ENCODE measurements at regions not wholly inside any gene's neighbourhood (a gene's known extent, or its start where the extent isn't known, plus 50 kb on each side); places are given as distances from the start of the nearest gene placed in this dataset.

DNA sequence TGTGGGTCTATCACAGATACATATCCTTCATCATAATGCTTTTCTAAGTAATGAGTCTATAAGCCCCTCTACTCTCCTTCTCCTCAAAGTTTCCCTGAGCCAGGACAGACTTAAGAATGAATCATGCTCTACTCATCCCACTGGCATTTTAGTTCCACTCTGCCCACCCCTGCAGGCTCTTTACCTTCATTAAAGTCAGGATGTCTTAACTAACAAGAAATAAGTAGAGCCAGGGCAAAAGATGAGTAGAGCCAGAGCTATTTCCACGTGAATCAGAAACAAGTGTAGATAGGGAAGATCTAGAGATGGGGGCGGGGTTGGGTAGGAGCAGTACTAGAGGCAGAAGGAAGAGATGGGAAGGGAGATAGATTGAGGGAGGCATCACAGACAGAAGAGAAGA, 790.5 kb downstream of the RNF144A start:
- POLR2A ChIA-PET: no interaction called here
- intact Hi-C loops (cut with micrococcal nuclease; ENCODE audit: unreplicated experiment): no loop called here
- no peaks in the 10 kb centered on the region for H3K36me3 Mint-ChIP-seq (ENCODE audit: insufficient read depth, unreplicated experiment)

DNA sequence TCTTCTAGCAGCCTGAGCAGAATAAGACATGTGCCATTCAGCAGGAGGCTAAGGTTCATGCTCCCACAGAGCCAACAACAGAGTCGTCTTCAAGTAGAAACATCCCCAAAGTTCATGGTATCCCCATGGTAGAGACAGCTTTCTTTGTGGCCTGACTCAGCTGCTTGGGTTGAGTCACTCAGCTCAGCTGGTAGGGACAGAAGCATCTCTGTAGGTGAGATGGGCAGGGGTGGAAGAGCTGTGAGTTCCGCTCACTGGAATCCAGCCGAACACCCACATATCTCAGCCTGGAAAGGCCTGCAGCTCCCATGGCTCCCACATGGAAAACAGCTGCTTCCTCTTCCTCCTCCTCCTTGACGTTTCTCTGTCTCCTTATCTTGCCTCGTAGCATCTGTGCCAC, 792.7 kb downstream of the RNF144A start:
- POLR2A ChIA-PET: interaction anchor here (0.6 kb wide), 1 partner anchor 1063 kb away, joined by 4 read pairs; no protein-coding TSS in a partner anchor

More for the DNA sequence above, 790.5 kb downstream of the RNF144A start:
- no peaks in the 10 kb centered on the region for H3K36me3 ChIP-seq (ENCODE audit: control insufficient read depth, insufficient read depth, low read length)
- no peaks in the 10 kb centered on the region for H3K4me1 ChIP-seq
- no peak for DNase-seq
- CTCF ChIA-PET: no interaction called here
- no peak overlapping the region for H3K4me3 Mint-ChIP-seq (ENCODE audit: unreplicated experiment)
- no TSS peak for BruUV-seq (replicated peaks)
- H3K9me3 ChIP-seq: no peaks in the 10 kb centered on the region
- no peaks in the 10 kb centered on the region for H3K9me3 Mint-ChIP-seq (ENCODE audit: unreplicated experiment)
- no peak overlapping the region for H3K27ac Mint-ChIP-seq (ENCODE audit: unreplicated experiment)
- H3K4me1 Mint-ChIP-seq (ENCODE audit: low read depth, unreplicated experiment): no peaks in the 10 kb centered on the region
- no peaks in the 10 kb centered on the region for H3K27me3 Mint-ChIP-seq (ENCODE audit: insufficient read depth, unreplicated experiment)
- no peak overlapping the region for H3K4me3 ChIP-seq (ENCODE audit: low read depth, low read length)
- TF ChIP-seq, protein P1, sequence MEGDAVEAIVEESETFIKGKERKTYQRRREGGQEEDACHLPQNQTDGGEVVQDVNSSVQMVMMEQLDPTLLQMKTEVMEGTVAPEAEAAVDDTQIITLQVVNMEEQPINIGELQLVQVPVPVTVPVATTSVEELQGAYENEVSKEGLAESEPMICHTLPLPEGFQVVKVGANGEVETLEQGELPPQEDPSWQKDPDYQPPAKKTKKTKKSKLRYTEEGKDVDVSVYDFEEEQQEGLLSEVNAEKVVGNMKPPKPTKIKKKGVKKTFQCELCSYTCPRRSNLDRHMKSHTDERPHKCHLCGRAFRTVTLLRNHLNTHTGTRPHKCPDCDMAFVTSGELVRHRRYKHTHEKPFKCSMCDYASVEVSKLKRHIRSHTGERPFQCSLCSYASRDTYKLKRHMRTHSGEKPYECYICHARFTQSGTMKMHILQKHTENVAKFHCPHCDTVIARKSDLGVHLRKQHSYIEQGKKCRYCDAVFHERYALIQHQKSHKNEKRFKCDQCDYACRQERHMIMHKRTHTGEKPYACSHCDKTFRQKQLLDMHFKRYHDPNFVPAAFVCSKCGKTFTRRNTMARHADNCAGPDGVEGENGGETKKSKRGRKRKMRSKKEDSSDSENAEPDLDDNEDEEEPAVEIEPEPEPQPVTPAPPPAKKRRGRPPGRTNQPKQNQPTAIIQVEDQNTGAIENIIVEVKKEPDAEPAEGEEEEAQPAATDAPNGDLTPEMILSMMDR (IDR thresholded peaks at IDR 0.05; ENCODE audit: insufficient read depth in 1 of 2, low read depth in 1 of 2, low read length in 1 of 2, severe bottlenecking in 1 of 2, unreplicated experiment in 1 of 2): no peak
- H3K27me3 ChIP-seq (replicated peaks; ENCODE audit: control insufficient read depth, insufficient read depth, low read length): no peaks in the 10 kb centered on the region

DNA sequence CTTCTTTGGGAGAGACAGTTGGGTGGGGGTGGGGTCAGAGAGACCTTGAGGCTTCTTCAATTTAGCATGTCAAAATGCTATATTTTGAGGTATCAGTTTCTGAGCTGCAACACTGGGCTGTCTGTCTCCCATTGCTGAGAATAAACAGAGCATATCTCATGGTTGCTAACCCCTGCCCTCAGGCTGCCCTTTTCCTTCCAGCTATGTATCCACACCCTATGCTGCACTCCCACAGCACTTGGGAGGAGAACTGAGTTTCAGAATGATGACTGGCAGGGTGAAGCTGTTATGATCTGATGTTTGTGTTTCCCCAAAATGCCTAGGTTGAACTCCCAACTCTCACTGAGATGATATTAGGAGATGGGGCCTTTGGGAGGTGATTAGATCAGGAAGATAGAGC, 794.0 kb downstream of the RNF144A start:
- no peaks in the 10 kb centered on the region for H3K36me3 Mint-ChIP-seq (ENCODE audit: insufficient read depth, unreplicated experiment)
- intact Hi-C loops (cut with micrococcal nuclease; ENCODE audit: unreplicated experiment): no loop called here
- DNase-seq: no peak
- Histone ChIP-seq H3K9me3 (no peaks in the 10 kb centered on the region), H3K4me1 (no peaks in the 10 kb centered on the region), H3K27me3 (replicated peaks; ENCODE audit: control insufficient read depth, insufficient read depth, low read length) (no peaks in the 10 kb centered on the region), H3K36me3 (ENCODE audit: control insufficient read depth, insufficient read depth, low read length) (no peaks in the 10 kb centered on the region), H3K4me3 (ENCODE audit: low read depth, low read length) (no peak overlapping the region)
- no peaks in the 10 kb centered on the region for H3K9me3 Mint-ChIP-seq (ENCODE audit: unreplicated experiment)
- no peak overlapping the region for H3K27ac Mint-ChIP-seq (ENCODE audit: unreplicated experiment)
- POLR2A ChIA-PET: no interaction called here
- H3K27me3 Mint-ChIP-seq (ENCODE audit: insufficient read depth, unreplicated experiment): peaks cover 3% of the 10 kb centered on the region
- H3K4me3 Mint-ChIP-seq (ENCODE audit: unreplicated experiment): no peak overlapping the region
- CTCF ChIA-PET: no interaction called here
- H3K4me1 Mint-ChIP-seq (ENCODE audit: low read depth, unreplicated experiment): no peaks in the 10 kb centered on the region
- no TSS peak for BruUV-seq (replicated peaks)
- TF ChIP-seq, protein P1 (IDR thresholded peaks at IDR 0.05; ENCODE audit: insufficient read depth in 1 of 2, low read depth in 1 of 2, low read length in 1 of 2, severe bottlenecking in 1 of 2, unreplicated experiment in 1 of 2): no peak

More for the DNA sequence above, 792.7 kb downstream of the RNF144A start:
- H3K27ac Mint-ChIP-seq (ENCODE audit: unreplicated experiment): no peak overlapping the region
- Histone ChIP-seq H3K4me1 (no peaks in the 10 kb centered on the region), H3K36me3 (ENCODE audit: control insufficient read depth, insufficient read depth, low read length) (no peaks in the 10 kb centered on the region), H3K27me3 (replicated peaks; ENCODE audit: control insufficient read depth, insufficient read depth, low read length) (no peaks in the 10 kb centered on the region), H3K4me3 (ENCODE audit: low read depth, low read length) (no peak overlapping the region), H3K9me3 (no peaks in the 10 kb centered on the region)
- no peak for DNase-seq
- CTCF ChIA-PET: no interaction called here
- H3K9me3 Mint-ChIP-seq (ENCODE audit: unreplicated experiment): no peaks in the 10 kb centered on the region
- no peaks in the 10 kb centered on the region for H3K36me3 Mint-ChIP-seq (ENCODE audit: insufficient read depth, unreplicated experiment)
- H3K27me3 Mint-ChIP-seq (ENCODE audit: insufficient read depth, unreplicated experiment): peaks cover 3% of the 10 kb centered on the region
- intact Hi-C loops (cut with micrococcal nuclease; ENCODE audit: unreplicated experiment): no loop called here
- no TSS peak for BruUV-seq (replicated peaks)
- TF ChIP-seq, protein P1 (IDR thresholded peaks at IDR 0.05; ENCODE audit: insufficient read depth in 1 of 2, low read depth in 1 of 2, low read length in 1 of 2, severe bottlenecking in 1 of 2, unreplicated experiment in 1 of 2): no peak
- no peaks in the 10 kb centered on the region for H3K4me1 Mint-ChIP-seq (ENCODE audit: low read depth, unreplicated experiment)
- H3K4me3 Mint-ChIP-seq (ENCODE audit: unreplicated experiment): no peak overlapping the region

Data from Caco-2 (cell line).